ENCODE measurements at regions not wholly inside any gene's neighbourhood (a gene's known extent, or its start where the extent isn't known, plus 50 kb on each side); places are given as distances from the start of the nearest gene placed in this dataset.

DNA sequence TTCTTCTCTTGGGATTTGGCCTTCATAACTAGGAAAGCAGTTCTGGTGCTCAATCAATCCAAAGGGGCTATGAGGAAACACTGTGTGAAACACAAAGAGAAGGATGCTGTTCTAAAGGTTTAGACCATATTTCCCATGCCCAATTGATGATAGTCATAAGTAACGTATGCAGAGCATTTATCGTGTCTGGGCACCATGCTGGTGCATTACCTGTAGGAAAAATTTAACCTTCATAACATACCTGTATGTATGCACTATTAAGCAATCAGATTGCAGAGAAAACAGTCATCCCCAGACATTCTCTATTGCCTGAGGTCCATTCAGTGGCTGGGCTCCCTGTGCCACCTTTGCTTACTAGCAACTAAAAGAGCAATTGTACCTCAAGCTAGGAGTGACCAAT is 381.4 kb downstream of the PLPP3 start:
- Histone ChIP-seq H3K27me3 (replicated peaks; ENCODE audit: insufficient read depth) (no peaks in the 10 kb centered on the region), H3K9me3 (ENCODE audit: low read depth) (no peaks in the 10 kb centered on the region), H3K27ac (no peak overlapping the region), H3K9ac (no peak overlapping the region), H3K9me2 (ENCODE audit: insufficient read depth) (no peaks in the 10 kb centered on the region), H3K4me3 (no peak overlapping the region), H3K79me2 (ENCODE audit: insufficient read depth) (no peaks in the 10 kb centered on the region), H3F3A (ENCODE audit: insufficient read depth) (peaks cover 16% of the 10 kb centered on the region), H2AFZ (no peak overlapping the region), H3K36me3 (ENCODE audit: low read depth) (no peaks in the 10 kb centered on the region), H4K20me1 (ENCODE audit: insufficient read depth) (no peaks in the 10 kb centered on the region), H3K4me2 (ENCODE audit: unreplicated experiment) (no peak overlapping the region), H3K4me1 (ENCODE audit: insufficient read depth) (peaks cover 35% of the 10 kb centered on the region)
- 98% methylated on average over 2 of the region's 2 CpGs for WGBS, 2 experiments (ENCODE audit: low coverage in 1 of 2, low lambda C conversion rate in 2 of 2, missing lambda C conversion rate in 2 of 2)
- TF ChIP-seq EZH2phosphoT487 (IDR thresholded peaks at IDR 0.05; ENCODE audit: insufficient read depth, low read depth) (no peak), EZH2 (IDR thresholded peaks at IDR 0.05; ENCODE audit: insufficient read depth, poor library complexity, severe bottlenecking) (no peak)
- DNase-seq, result no peak
- in situ Hi-C loops (cut with MboI), result no loop called here

GRCh38 chr1:56196839-56197238 is 382.5 kb downstream of the PLPP3 start:
- WGBS, 2 experiments (ENCODE audit: low coverage in 1 of 2, low lambda C conversion rate in 2 of 2, missing lambda C conversion rate in 2 of 2), result 88 to 91% methylated on average over 2 of the region's 2 CpGs
- no peak overlapping the region for H3K4me2 ChIP-seq (ENCODE audit: unreplicated experiment)
- no peaks in the 10 kb centered on the region for H4K20me1 ChIP-seq (ENCODE audit: insufficient read depth)
- no peak overlapping the region for H3K9ac ChIP-seq
- H3K27me3 ChIP-seq (replicated peaks; ENCODE audit: insufficient read depth), result no peaks in the 10 kb centered on the region
- no peak overlapping the region for H3K27ac ChIP-seq
- H3K9me3 ChIP-seq (ENCODE audit: low read depth), result no peaks in the 10 kb centered on the region
- no peaks in the 10 kb centered on the region for H3K36me3 ChIP-seq (ENCODE audit: low read depth)
- H3K4me1 ChIP-seq (ENCODE audit: insufficient read depth), result peaks cover 35% of the 10 kb centered on the region
- DNase-seq, result no peak
- TF ChIP-seq EZH2phosphoT487 (IDR thresholded peaks at IDR 0.05; ENCODE audit: insufficient read depth, low read depth), result no peak
- TF ChIP-seq EZH2 (IDR thresholded peaks at IDR 0.05; ENCODE audit: insufficient read depth, poor library complexity, severe bottlenecking), result no peak
- H3F3A ChIP-seq (ENCODE audit: insufficient read depth), result peaks cover 16% of the 10 kb centered on the region
- H2AFZ ChIP-seq, result no peak overlapping the region
- no peaks in the 10 kb centered on the region for H3K79me2 ChIP-seq (ENCODE audit: insufficient read depth)
- in situ Hi-C loops (cut with MboI), result no loop called here
- no peak overlapping the region for H3K4me3 ChIP-seq
- H3K9me2 ChIP-seq (ENCODE audit: insufficient read depth), result no peaks in the 10 kb centered on the region

- H3K27ac ChIP-seq, result peak overlapping the region; percentile 46
- H3K36me3 ChIP-seq (ENCODE audit: low read depth), result no peaks in the 10 kb centered on the region
- no peak for TF ChIP-seq EZH2 (IDR thresholded peaks at IDR 0.05; ENCODE audit: insufficient read depth, poor library complexity, severe bottlenecking)
- no peak for TF ChIP-seq EZH2phosphoT487 (IDR thresholded peaks at IDR 0.05; ENCODE audit: insufficient read depth, low read depth)
- H3K9me3 ChIP-seq (ENCODE audit: low read depth), result no peaks in the 10 kb centered on the region
- H4K20me1 ChIP-seq (ENCODE audit: insufficient read depth), result no peaks in the 10 kb centered on the region
- in situ Hi-C loops (cut with MboI), result no loop called here
- H3K9ac ChIP-seq, result peak overlapping the region; percentile 11; the same call in 1 of the 2 replicates
- H3K9me2 ChIP-seq (ENCODE audit: insufficient read depth), result no peaks in the 10 kb centered on the region
- peak overlapping the region; percentile 24 for H2AFZ ChIP-seq
- peaks cover 42% of the 10 kb centered on the region for H3K4me1 ChIP-seq (ENCODE audit: insufficient read depth)
- peaks cover 33% of the 10 kb centered on the region for H3F3A ChIP-seq (ENCODE audit: insufficient read depth)
- peak overlapping the region; percentile 42 for H3K4me2 ChIP-seq (ENCODE audit: unreplicated experiment)
- 0% methylated on average over 1 of the region's 1 CpG for WGBS, 2 experiments (ENCODE audit: low coverage in 1 of 2, low lambda C conversion rate in 2 of 2, missing lambda C conversion rate in 2 of 2)
- H3K27me3 ChIP-seq (replicated peaks; ENCODE audit: insufficient read depth), result no peaks in the 10 kb centered on the region
- peak; percentile 82 for DNase-seq
- no peaks in the 10 kb centered on the region for H3K79me2 ChIP-seq (ENCODE audit: insufficient read depth)
- no peak overlapping the region for H3K4me3 ChIP-seq
Observed at GRCh38 chr1:56194701-56195300, 384.6 kb downstream of the PLPP3 start.

- H3K4me3 ChIP-seq, result no peak overlapping the region
Observed at GRCh38 chr1:56193656-56194055, 385.7 kb downstream of the PLPP3 start.

More at GRCh38 chr1:56193656-56194055, 385.7 kb downstream of the PLPP3 start:
- H3K9ac ChIP-seq, result no peak overlapping the region
- no peak overlapping the region for H3K27ac ChIP-seq
- no peaks in the 10 kb centered on the region for H4K20me1 ChIP-seq (ENCODE audit: insufficient read depth)
- no peaks in the 10 kb centered on the region for H3K9me3 ChIP-seq (ENCODE audit: low read depth)
- no peaks in the 10 kb centered on the region for H3K27me3 ChIP-seq (replicated peaks; ENCODE audit: insufficient read depth)
- H3K4me1 ChIP-seq (ENCODE audit: insufficient read depth), result peaks cover 39% of the 10 kb centered on the region
- TF ChIP-seq EZH2phosphoT487 (IDR thresholded peaks at IDR 0.05; ENCODE audit: insufficient read depth, low read depth), result no peak
- TF ChIP-seq EZH2 (IDR thresholded peaks at IDR 0.05; ENCODE audit: insufficient read depth, poor library complexity, severe bottlenecking), result no peak
- no peak overlapping the region for H2AFZ ChIP-seq
- in situ Hi-C loops (cut with MboI), result no loop called here
- H3K36me3 ChIP-seq (ENCODE audit: low read depth), result no peaks in the 10 kb centered on the region
- DNase-seq, result no peak
- peaks cover 33% of the 10 kb centered on the region for H3F3A ChIP-seq (ENCODE audit: insufficient read depth)
- no peaks in the 10 kb centered on the region for H3K9me2 ChIP-seq (ENCODE audit: insufficient read depth)
- H3K79me2 ChIP-seq (ENCODE audit: insufficient read depth), result no peaks in the 10 kb centered on the region
- H3K4me2 ChIP-seq (ENCODE audit: unreplicated experiment), result no peak overlapping the region
- 88 to 100% methylated on average over 1 of the region's 1 CpG for WGBS, 2 experiments (ENCODE audit: low coverage in 1 of 2, low lambda C conversion rate in 2 of 2, missing lambda C conversion rate in 2 of 2)
